OCI-LY1 (cell line): ENCODE measurements at regions not wholly inside any gene's neighbourhood (a gene's known extent, or its start where the extent isn't known, plus 50 kb on each side); places are given as distances from the start of the nearest gene placed in this dataset.

Source experiments
- H2AFZ ChIP-seq: fragments of 200-600 bp; sonication (generic), shearing (Covaris generic); 2 replicates; pipeline ENCODE4 v1.6.0; 2014; ENCODE audit warnings: antibody characterized with exemption, mild to moderate bottlenecking, low read length
- H3F3A ChIP-seq: fragments of 200-600 bp; sonication (generic), shearing (Covaris generic); 2 replicates; pipeline ENCODE4 v1.6.0; 2014; ENCODE audit warnings: mild to moderate bottlenecking, antibody characterized with exemption, low read length, moderate library complexity; ENCODE audit not compliant: insufficient read depth
- H3K27ac ChIP-seq: fragments of 200-600 bp; sonication (generic); 2 replicates; pipeline ENCODE4 v1.5.1; 2014; ENCODE audit warnings: low read length, mixed run types, mild to moderate bottlenecking, low read depth; ENCODE audit not compliant: poor library complexity, severe bottlenecking
- H3K27me3 ChIP-seq: fragments of 200-600 bp; sonication (generic); 2 replicates; pipeline ENCODE4 v1.6.0; 2014; ENCODE audit warnings: antibody characterized with exemption, mild to moderate bottlenecking, low read length, moderate library complexity; ENCODE audit not compliant: insufficient read depth
- H3K36me3 ChIP-seq: fragments of 200-600 bp; sonication (generic); 2 replicates; pipeline ENCODE4 v1.6.1; 2014; ENCODE audit warnings: mild to moderate bottlenecking, antibody characterized with exemption, low read length, moderate library complexity, mixed read lengths; ENCODE audit not compliant: insufficient read depth
- H3K4me1 ChIP-seq: fragments of 200-600 bp; sonication (generic); 2 replicates; pipeline ENCODE4 v1.5.1; 2014; ENCODE audit warnings: mild to moderate bottlenecking, low read length, moderate library complexity; ENCODE audit not compliant: insufficient read depth, severe bottlenecking
- H3K4me2 ChIP-seq: fragments of 200-600 bp; sonication (generic), shearing (Covaris generic); 2 replicates; pipeline ENCODE4 v1.6.1; 2014; ENCODE audit warnings: low read length
- H3K4me3 ChIP-seq: fragments of 200-600 bp; sonication (generic); 2 replicates; pipeline ENCODE4 v1.5.1; 2014; ENCODE audit warnings: low read length, low read depth, mild to moderate bottlenecking, mixed read lengths; ENCODE audit not compliant: poor library complexity, severe bottlenecking
- H3K79me2 ChIP-seq: fragments of 200-600 bp; shearing (Covaris generic); 2 replicates; pipeline ENCODE4 v1.6.1; 2016; ENCODE audit warnings: mixed run types, low read length, mixed read lengths; ENCODE audit not compliant: insufficient read depth
- H3K9ac ChIP-seq: fragments of 200-600 bp; sonication (generic), shearing (Covaris generic); 2 replicates; pipeline ENCODE4 v1.6.1; 2014; ENCODE audit warnings: mild to moderate bottlenecking, low read length, mixed read lengths
- H3K9me2 ChIP-seq: fragments of 200-600 bp; sonication (generic), shearing (Covaris generic); 2 replicates; pipeline ENCODE4 v1.6.1; 2014; ENCODE audit warnings: low read depth, mild to moderate bottlenecking, low read length, mixed read lengths
- H3K9me3 ChIP-seq: fragments of 200-600 bp; shearing (Covaris generic); 2 replicates; pipeline ENCODE4 v1.6.1; 2014; ENCODE audit warnings: low read length, mixed read lengths
- H4K20me1 ChIP-seq: fragments of 200-600 bp; sonication (generic), shearing (Covaris generic); 2 replicates; pipeline ENCODE4 v1.6.0; 2016; ENCODE audit warnings: mild to moderate bottlenecking, low read length; ENCODE audit not compliant: insufficient read depth
- CTCF ChIP-seq: fragments of 200-600 bp; sonication (generic), shearing (Covaris generic); IDR thresholded peaks from 2 replicates; pipeline ENCODE4 v1.5.1; 2017; ENCODE audit warnings: mild to moderate bottlenecking, antibody characterized with exemption, low read length, moderate library complexity, mixed read lengths
- EZH2 ChIP-seq: fragments of 200-600 bp; sonication (generic), shearing (Covaris generic); IDR thresholded peaks from 2 replicates; pipeline ENCODE4 v1.8.0; 2017; ENCODE audit warnings: borderline replicate concordance, mixed run types, mild to moderate bottlenecking, antibody characterized with exemption, low read length, moderate library complexity, mixed read lengths

- H3F3A ChIP-seq, result no peaks in the 10 kb centered on the region
- H3K79me2 ChIP-seq, result no peaks in the 10 kb centered on the region
- no peak overlapping the region for H2AFZ ChIP-seq
- no peaks in the 10 kb centered on the region for H3K4me1 ChIP-seq
- no peak overlapping the region for H3K4me2 ChIP-seq
- no peaks in the 10 kb centered on the region for H3K36me3 ChIP-seq
- no peaks in the 10 kb centered on the region for H3K9me2 ChIP-seq
- H3K27ac ChIP-seq, result no peak overlapping the region
- no peaks in the 10 kb centered on the region for H3K27me3 ChIP-seq
- no peaks in the 10 kb centered on the region for H3K9me3 ChIP-seq
- no peak overlapping the region for H3K4me3 ChIP-seq
- H4K20me1 ChIP-seq, result no peaks in the 10 kb centered on the region
- TF ChIP-seq CTCF, result no peak
- no peak for TF ChIP-seq EZH2
- no peak overlapping the region for H3K9ac ChIP-seq
Measured at GRCh38 chr21:14863745-14864210, 201.0 kb downstream of the NRIP1 start.

DNA sequence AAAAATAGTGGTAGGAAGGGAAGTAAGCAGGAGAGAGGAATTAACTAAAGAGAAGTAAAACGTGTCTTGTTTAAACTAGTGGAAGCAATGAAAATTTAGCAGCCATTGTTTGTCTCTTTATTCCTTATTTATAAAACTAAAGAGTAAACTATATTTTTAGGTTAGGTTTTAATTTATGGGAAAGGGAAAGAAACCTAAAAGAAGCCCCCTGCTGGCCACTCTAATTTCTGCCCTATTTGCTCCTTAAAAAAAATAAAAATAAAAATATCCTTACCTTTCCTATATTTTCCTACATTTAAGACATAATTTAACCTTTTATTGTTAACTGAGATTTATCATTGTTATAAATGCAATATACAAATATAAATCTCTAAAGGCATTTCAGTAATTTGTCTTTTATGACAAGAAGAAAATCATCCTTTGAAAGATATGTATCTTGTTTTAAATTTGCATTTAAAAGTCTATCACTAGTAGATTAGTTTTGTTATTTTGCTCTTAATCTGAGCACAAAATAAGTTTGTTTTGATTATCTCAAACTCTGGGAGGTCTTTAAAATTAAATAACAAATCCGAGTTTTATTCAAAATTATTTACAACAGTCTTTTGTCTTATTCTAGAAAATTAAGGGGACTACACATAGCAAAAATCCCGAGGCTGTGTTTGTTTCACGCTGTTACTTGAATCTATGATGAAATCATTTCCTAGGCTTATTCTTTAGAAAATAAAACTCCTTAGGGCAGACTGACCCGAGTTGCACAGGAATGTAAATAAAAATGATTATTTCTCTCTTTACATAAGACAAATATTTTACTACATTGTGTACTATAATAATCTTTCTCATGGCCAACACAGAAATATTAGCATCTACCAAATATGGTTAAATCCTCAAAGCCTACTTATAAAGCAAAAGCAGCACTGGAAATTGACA lies 201.7 kb downstream of the NRIP1 start:
- H3K27me3 ChIP-seq, result no peaks in the 10 kb centered on the region
- H3K27ac ChIP-seq, result no peak overlapping the region
- no peaks in the 10 kb centered on the region for H3K9me3 ChIP-seq
- H3K4me3 ChIP-seq, result no peak overlapping the region
- no peak overlapping the region for H3K4me2 ChIP-seq
- H3K79me2 ChIP-seq, result no peaks in the 10 kb centered on the region
- no peaks in the 10 kb centered on the region for H4K20me1 ChIP-seq
- H2AFZ ChIP-seq, result no peak overlapping the region
- no peak overlapping the region for H3K9ac ChIP-seq
- no peaks in the 10 kb centered on the region for H3K9me2 ChIP-seq
- H3K36me3 ChIP-seq, result no peaks in the 10 kb centered on the region
- H3F3A ChIP-seq, result no peaks in the 10 kb centered on the region
- no peaks in the 10 kb centered on the region for H3K4me1 ChIP-seq
- no peak for TF ChIP-seq EZH2
- TF ChIP-seq CTCF, result peak; percentile 49

DNA sequence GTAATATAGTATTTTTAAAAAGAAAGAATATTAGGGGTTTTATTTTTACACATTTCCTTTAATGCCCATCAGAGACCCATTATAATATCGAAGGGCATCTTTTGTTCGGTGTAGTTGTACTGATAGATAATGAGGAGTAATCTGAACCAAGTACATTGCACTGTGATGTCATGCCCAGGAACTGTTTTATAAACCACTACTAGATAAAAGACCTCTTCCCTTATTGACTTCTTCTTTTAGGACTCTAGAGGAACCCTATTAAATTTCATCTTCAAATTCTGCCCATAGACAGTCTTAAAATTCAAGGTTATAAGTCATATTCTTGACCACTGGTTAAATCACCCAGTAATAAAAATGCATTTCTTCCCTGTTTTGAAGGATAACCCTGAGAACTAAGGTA lies 206.5 kb downstream of the NRIP1 start:
- Histone ChIP-seq H3K36me3 (no peaks in the 10 kb centered on the region), H3F3A (no peaks in the 10 kb centered on the region), H2AFZ (no peak overlapping the region), H3K4me2 (no peak overlapping the region), H3K4me3 (no peak overlapping the region), H4K20me1 (no peaks in the 10 kb centered on the region), H3K9ac (no peak overlapping the region), H3K79me2 (no peaks in the 10 kb centered on the region), H3K9me2 (no peaks in the 10 kb centered on the region), H3K27me3 (no peaks in the 10 kb centered on the region), H3K9me3 (no peaks in the 10 kb centered on the region), H3K4me1 (no peaks in the 10 kb centered on the region), H3K27ac (no peak overlapping the region)
- TF ChIP-seq EZH2, result no peak
- no peak for TF ChIP-seq CTCF
